WTC11 (cell line): ENCODE measurements at regions not wholly inside any gene's neighbourhood (a gene's known extent, or its start where the extent isn't known, plus 50 kb on each side); places are given as distances from the start of the nearest gene placed in this dataset.

Experiments
- ATAC-seq: fragments of 200-7000 bp; cut with Tn5 transposase; 2 replicates; pipeline ENCODE4 v1.10.0; 2021; ENCODE audit warnings: mild to moderate bottlenecking, moderate library complexity
- CTCF ChIA-PET: fragments of 300-600 bp; sonication (Branson Sonifier 250); formaldehyde crosslinking; loops from one replicate; lab custom pipeline; 2021; ENCODE audit warnings: antibody characterized with exemption; lab: Charles Lee
- POLR2A ChIA-PET: fragments of 350-600 bp; sonication (Branson Sonifier 250); formaldehyde crosslinking; loops from one replicate; lab custom pipeline; 2021; ENCODE audit warnings: antibody characterized with exemption; lab: Charles Lee
- DNase-seq: peaks from one replicate; pipeline ENCODE4 v3.0.0; 2021; ENCODE audit warnings: low spot score
- H3K27ac Mint-ChIP-seq: 2 replicates; pipeline ENCODE4 v1.8.0; 2021; ENCODE audit warnings: mixed read lengths
- H3K27me3 Mint-ChIP-seq: 2 replicates; pipeline ENCODE4 v1.8.0; 2021; ENCODE audit warnings: low read depth, mild to moderate bottlenecking, moderate library complexity, mixed read lengths
- H3K36me3 Mint-ChIP-seq: 2 replicates; pipeline ENCODE4 v1.8.0; 2021; ENCODE audit warnings: mixed read lengths
- H3K4me1 Mint-ChIP-seq: 2 replicates; pipeline ENCODE4 v1.8.0; 2022; ENCODE audit warnings: mixed read lengths
- H3K4me3 Mint-ChIP-seq: 2 replicates; pipeline ENCODE4 v1.8.0; 2021; ENCODE audit warnings: mild to moderate bottlenecking, moderate library complexity, mixed read lengths
- H3K9me3 Mint-ChIP-seq: 2 replicates; pipeline ENCODE4 v1.8.0; 2021; ENCODE audit warnings: mixed read lengths
- FOXP1 ChIP-seq: sonication (generic); formaldehyde crosslinking; IDR thresholded peaks from 2 replicates; pipeline ENCODE4 v1.8.0; 2022; ENCODE audit warnings: missing genetic modification reagents, mild to moderate bottlenecking, moderate library complexity, borderline replicate concordance
- MXD4 ChIP-seq: fragments of 250-450 bp; sonication (Bioruptor Pico); IDR thresholded peaks from 2 replicates; pipeline ENCODE4 v1.8.0; 2021; ENCODE audit warnings: mild to moderate bottlenecking, moderate library complexity, borderline replicate concordance
- MYBL2 ChIP-seq: sonication (generic); formaldehyde crosslinking; IDR thresholded peaks from 2 replicates; pipeline ENCODE4 v1.8.1; 2023; ENCODE audit warnings: mild to moderate bottlenecking, moderate library complexity, missing genetic modification reagents
- NFYB ChIP-seq: sonication (generic); formaldehyde crosslinking; conservative IDR thresholded peaks from 2 replicates; pipeline ENCODE4 v1.8.0; 2022; ENCODE audit warnings: low read depth, missing genetic modification reagents
- ZBTB21 ChIP-seq: sonication (generic); formaldehyde crosslinking; IDR thresholded peaks from 2 replicates; pipeline ENCODE4 v1.8.1; 2023; ENCODE audit warnings: mild to moderate bottlenecking, missing genetic modification reagents, borderline replicate concordance
- ZNF138 ChIP-seq: sonication (generic); formaldehyde crosslinking; conservative IDR thresholded peaks from 2 replicates; pipeline ENCODE4 v1.8.1; 2022; ENCODE audit warnings: mild to moderate bottlenecking, moderate library complexity, missing genetic modification reagents
- ZNF232 ChIP-seq: sonication (generic); formaldehyde crosslinking; IDR thresholded peaks from 2 replicates; pipeline ENCODE4 v1.8.0; 2022; ENCODE audit warnings: mild to moderate bottlenecking, missing genetic modification reagents
- TF ChIP-seq, protein P1 (sequence below): sonication (generic); formaldehyde crosslinking; IDR thresholded peaks from 2 replicates; pipeline ENCODE4 v1.8.1; 2023; ENCODE audit warnings: mild to moderate bottlenecking, missing genetic modification reagents, borderline replicate concordance
- TF ChIP-seq, protein P2 (sequence below): sonication (generic); formaldehyde crosslinking; IDR thresholded peaks from 2 replicates; pipeline ENCODE4 v1.8.0; 2023; ENCODE audit warnings: mild to moderate bottlenecking, missing genetic modification reagents
- TF ChIP-seq, protein P3 (sequence below): fragments of 250-450 bp; sonication (Bioruptor Pico); IDR thresholded peaks from 2 replicates; pipeline ENCODE4 v2.1.2; 2022; ENCODE audit warnings: mild to moderate bottlenecking, moderate library complexity
- TF ChIP-seq, protein P4 (sequence below): sonication (generic); formaldehyde crosslinking; IDR thresholded peaks from 2 replicates; pipeline ENCODE4 v1.8.0; 2022; ENCODE audit warnings: missing genetic modification reagents
- TF ChIP-seq, protein P5 (sequence below): fragments of 250-450 bp; sonication (Bioruptor Pico); IDR thresholded peaks from 2 replicates; pipeline ENCODE4 v1.9.0; 2021; ENCODE audit warnings: mild to moderate bottlenecking
- TF ChIP-seq, protein P6 (sequence below): sonication (generic); formaldehyde crosslinking; IDR thresholded peaks from 2 replicates; pipeline ENCODE4 v1.8.0; 2023; ENCODE audit warnings: missing genetic modification reagents, mild to moderate bottlenecking, borderline replicate concordance
- TF ChIP-seq, protein P7 (sequence below): sonication (generic); formaldehyde crosslinking; IDR thresholded peaks from 2 replicates; pipeline ENCODE4 v1.8.1; 2022; ENCODE audit warnings: mild to moderate bottlenecking, missing genetic modification reagents, moderate library complexity, borderline replicate concordance

DNA sequence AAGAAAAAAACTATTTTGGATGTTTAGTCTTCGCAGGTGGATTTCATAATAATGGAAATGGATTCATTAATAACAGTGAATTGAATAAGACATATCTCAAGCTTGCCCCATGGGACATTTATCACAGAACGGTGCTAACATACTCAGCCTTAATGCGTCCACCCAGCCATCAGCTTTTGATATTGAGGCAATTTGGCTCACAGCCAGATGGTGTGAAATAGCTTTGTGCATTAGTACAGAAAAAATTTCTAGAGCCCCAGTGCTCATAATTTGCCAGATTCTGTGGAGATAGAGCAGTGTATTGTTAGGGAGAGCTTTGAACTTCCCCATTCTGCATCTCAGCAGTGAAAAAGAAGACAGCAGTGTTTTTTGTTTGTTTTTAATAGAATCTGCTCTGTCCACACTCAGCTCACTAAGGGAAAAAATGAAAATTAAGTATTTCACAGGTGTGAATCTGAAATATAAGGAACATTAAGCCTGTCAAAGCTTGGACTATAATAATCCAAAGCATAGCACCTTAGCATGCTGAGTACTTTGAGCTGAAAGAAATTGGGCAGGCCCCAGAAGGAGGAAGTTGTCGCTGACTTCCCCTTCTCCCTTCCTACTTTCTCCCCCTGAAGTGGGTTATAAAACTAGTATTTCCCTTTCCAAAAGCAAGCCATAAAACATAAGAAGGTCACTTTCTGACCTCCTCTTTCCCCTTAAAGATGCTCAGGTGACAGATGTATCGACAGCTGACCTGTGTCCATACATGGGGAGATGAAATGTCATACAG is 295.8 kb downstream of the MAGEB5 start (continued):
- TF ChIP-seq, protein P1, sequence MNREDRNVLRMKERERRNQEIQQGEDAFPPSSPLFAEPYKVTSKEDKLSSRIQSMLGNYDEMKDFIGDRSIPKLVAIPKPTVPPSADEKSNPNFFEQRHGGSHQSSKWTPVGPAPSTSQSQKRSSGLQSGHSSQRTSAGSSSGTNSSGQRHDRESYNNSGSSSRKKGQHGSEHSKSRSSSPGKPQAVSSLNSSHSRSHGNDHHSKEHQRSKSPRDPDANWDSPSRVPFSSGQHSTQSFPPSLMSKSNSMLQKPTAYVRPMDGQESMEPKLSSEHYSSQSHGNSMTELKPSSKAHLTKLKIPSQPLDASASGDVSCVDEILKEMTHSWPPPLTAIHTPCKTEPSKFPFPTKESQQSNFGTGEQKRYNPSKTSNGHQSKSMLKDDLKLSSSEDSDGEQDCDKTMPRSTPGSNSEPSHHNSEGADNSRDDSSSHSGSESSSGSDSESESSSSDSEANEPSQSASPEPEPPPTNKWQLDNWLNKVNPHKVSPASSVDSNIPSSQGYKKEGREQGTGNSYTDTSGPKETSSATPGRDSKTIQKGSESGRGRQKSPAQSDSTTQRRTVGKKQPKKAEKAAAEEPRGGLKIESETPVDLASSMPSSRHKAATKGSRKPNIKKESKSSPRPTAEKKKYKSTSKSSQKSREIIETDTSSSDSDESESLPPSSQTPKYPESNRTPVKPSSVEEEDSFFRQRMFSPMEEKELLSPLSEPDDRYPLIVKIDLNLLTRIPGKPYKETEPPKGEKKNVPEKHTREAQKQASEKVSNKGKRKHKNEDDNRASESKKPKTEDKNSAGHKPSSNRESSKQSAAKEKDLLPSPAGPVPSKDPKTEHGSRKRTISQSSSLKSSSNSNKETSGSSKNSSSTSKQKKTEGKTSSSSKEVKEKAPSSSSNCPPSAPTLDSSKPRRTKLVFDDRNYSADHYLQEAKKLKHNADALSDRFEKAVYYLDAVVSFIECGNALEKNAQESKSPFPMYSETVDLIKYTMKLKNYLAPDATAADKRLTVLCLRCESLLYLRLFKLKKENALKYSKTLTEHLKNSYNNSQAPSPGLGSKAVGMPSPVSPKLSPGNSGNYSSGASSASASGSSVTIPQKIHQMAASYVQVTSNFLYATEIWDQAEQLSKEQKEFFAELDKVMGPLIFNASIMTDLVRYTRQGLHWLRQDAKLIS (CRISPR knock-in tag): no peak
- TF ChIP-seq ZBTB21 (CRISPR knock-in tag) (no peak), MYBL2 (CRISPR knock-in tag) (no peak)

DNA sequence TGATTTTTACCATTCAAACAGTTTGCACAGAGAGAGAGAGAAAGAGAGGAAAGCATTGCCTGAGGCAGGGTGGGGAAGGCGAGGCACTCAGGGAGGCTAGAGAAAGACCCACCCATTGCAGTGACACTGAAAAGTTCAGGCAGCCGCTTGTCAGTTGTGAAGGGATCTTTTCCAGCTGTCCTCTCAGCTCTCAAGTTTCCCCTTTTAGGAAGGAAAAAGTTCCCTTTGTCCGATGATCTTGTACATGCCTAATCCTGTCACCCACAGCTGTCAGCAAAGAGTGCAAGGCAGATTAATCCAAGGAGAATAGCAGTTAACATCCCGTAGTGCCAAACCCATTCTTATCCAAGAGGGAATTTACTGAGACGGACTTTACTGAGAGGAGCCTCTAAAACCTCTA is 255.0 kb downstream of the MAGEB5 start:
- ATAC-seq: no peak
- POLR2A ChIA-PET: no interaction called here
- Mint-ChIP-seq H3K4me3 (no peak overlapping the region), H3K9me3 (peaks cover 26% of the 10 kb centered on the region), H3K27me3 (no peaks in the 10 kb centered on the region), H3K36me3 (peaks cover 24% of the 10 kb centered on the region), H3K4me1 (peaks cover 12% of the 10 kb centered on the region), H3K27ac (no peak overlapping the region)
- DNase-seq: no peak
- CTCF ChIA-PET: no interaction called here
- TF ChIP-seq, protein P2, sequence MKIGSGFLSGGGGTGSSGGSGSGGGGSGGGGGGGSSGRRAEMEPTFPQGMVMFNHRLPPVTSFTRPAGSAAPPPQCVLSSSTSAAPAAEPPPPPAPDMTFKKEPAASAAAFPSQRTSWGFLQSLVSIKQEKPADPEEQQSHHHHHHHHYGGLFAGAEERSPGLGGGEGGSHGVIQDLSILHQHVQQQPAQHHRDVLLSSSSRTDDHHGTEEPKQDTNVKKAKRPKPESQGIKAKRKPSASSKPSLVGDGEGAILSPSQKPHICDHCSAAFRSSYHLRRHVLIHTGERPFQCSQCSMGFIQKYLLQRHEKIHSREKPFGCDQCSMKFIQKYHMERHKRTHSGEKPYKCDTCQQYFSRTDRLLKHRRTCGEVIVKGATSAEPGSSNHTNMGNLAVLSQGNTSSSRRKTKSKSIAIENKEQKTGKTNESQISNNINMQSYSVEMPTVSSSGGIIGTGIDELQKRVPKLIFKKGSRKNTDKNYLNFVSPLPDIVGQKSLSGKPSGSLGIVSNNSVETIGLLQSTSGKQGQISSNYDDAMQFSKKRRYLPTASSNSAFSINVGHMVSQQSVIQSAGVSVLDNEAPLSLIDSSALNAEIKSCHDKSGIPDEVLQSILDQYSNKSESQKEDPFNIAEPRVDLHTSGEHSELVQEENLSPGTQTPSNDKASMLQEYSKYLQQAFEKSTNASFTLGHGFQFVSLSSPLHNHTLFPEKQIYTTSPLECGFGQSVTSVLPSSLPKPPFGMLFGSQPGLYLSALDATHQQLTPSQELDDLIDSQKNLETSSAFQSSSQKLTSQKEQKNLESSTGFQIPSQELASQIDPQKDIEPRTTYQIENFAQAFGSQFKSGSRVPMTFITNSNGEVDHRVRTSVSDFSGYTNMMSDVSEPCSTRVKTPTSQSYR: no peak
- TF ChIP-seq, protein P3, sequence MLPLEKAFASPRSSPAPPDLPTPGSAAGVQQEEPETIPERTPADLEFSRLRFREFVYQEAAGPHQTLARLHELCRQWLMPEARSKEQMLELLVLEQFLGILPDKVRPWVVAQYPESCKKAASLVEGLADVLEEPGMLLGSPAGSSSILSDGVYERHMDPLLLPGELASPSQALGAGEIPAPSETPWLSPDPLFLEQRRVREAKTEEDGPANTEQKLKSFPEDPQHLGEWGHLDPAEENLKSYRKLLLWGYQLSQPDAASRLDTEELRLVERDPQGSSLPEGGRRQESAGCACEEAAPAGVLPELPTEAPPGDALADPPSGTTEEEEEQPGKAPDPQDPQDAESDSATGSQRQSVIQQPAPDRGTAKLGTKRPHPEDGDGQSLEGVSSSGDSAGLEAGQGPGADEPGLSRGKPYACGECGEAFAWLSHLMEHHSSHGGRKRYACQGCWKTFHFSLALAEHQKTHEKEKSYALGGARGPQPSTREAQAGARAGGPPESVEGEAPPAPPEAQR: no peak
- TF ChIP-seq MXD4 (CRISPR knock-in tag): no peak
- TF ChIP-seq, protein P4, sequence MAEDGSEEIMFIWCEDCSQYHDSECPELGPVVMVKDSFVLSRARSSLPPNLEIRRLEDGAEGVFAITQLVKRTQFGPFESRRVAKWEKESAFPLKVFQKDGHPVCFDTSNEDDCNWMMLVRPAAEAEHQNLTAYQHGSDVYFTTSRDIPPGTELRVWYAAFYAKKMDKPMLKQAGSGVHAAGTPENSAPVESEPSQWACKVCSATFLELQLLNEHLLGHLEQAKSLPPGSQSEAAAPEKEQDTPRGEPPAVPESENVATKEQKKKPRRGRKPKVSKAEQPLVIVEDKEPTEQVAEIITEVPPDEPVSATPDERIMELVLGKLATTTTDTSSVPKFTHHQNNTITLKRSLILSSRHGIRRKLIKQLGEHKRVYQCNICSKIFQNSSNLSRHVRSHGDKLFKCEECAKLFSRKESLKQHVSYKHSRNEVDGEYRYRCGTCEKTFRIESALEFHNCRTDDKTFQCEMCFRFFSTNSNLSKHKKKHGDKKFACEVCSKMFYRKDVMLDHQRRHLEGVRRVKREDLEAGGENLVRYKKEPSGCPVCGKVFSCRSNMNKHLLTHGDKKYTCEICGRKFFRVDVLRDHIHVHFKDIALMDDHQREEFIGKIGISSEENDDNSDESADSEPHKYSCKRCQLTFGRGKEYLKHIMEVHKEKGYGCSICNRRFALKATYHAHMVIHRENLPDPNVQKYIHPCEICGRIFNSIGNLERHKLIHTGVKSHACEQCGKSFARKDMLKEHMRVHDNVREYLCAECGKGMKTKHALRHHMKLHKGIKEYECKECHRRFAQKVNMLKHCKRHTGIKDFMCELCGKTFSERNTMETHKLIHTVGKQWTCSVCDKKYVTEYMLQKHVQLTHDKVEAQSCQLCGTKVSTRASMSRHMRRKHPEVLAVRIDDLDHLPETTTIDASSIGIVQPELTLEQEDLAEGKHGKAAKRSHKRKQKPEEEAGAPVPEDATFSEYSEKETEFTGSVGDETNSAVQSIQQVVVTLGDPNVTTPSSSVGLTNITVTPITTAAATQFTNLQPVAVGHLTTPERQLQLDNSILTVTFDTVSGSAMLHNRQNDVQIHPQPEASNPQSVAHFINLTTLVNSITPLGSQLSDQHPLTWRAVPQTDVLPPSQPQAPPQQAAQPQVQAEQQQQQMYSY: no peak
- TF ChIP-seq, protein P5, sequence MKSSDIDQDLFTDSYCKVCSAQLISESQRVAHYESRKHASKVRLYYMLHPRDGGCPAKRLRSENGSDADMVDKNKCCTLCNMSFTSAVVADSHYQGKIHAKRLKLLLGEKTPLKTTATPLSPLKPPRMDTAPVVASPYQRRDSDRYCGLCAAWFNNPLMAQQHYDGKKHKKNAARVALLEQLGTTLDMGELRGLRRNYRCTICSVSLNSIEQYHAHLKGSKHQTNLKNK (CRISPR knock-in tag): no peak
- TF ChIP-seq, protein P6, sequence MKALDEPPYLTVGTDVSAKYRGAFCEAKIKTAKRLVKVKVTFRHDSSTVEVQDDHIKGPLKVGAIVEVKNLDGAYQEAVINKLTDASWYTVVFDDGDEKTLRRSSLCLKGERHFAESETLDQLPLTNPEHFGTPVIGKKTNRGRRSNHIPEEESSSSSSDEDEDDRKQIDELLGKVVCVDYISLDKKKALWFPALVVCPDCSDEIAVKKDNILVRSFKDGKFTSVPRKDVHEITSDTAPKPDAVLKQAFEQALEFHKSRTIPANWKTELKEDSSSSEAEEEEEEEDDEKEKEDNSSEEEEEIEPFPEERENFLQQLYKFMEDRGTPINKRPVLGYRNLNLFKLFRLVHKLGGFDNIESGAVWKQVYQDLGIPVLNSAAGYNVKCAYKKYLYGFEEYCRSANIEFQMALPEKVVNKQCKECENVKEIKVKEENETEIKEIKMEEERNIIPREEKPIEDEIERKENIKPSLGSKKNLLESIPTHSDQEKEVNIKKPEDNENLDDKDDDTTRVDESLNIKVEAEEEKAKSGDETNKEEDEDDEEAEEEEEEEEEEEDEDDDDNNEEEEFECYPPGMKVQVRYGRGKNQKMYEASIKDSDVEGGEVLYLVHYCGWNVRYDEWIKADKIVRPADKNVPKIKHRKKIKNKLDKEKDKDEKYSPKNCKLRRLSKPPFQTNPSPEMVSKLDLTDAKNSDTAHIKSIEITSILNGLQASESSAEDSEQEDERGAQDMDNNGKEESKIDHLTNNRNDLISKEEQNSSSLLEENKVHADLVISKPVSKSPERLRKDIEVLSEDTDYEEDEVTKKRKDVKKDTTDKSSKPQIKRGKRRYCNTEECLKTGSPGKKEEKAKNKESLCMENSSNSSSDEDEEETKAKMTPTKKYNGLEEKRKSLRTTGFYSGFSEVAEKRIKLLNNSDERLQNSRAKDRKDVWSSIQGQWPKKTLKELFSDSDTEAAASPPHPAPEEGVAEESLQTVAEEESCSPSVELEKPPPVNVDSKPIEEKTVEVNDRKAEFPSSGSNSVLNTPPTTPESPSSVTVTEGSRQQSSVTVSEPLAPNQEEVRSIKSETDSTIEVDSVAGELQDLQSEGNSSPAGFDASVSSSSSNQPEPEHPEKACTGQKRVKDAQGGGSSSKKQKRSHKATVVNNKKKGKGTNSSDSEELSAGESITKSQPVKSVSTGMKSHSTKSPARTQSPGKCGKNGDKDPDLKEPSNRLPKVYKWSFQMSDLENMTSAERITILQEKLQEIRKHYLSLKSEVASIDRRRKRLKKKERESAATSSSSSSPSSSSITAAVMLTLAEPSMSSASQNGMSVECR (CRISPR knock-in tag): no peak
- TF ChIP-seq NFYB: no peak
- TF ChIP-seq, protein P7, sequence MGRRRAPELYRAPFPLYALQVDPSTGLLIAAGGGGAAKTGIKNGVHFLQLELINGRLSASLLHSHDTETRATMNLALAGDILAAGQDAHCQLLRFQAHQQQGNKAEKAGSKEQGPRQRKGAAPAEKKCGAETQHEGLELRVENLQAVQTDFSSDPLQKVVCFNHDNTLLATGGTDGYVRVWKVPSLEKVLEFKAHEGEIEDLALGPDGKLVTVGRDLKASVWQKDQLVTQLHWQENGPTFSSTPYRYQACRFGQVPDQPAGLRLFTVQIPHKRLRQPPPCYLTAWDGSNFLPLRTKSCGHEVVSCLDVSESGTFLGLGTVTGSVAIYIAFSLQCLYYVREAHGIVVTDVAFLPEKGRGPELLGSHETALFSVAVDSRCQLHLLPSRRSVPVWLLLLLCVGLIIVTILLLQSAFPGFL (CRISPR knock-in tag): no peak
- no peak for TF ChIP-seq ZNF232
- no peak for TF ChIP-seq ZNF138
- TF ChIP-seq FOXP1 (CRISPR knock-in tag): no peak
